AG09309 (cell line): ENCODE measurements at regions not wholly inside any gene's neighbourhood (a gene's known extent, or its start where the extent isn't known, plus 50 kb on each side); places are given as distances from the start of the nearest gene placed in this dataset.

ENCODE experiments used
- DNase-seq: peaks from one replicate; pipeline ENCODE4 v3.0.0-alpha.2; 2010; ENCODE audit warnings: low read depth
- H3K4me3 ChIP-seq: 2 replicates; pipeline ENCODE4 v1.5.1; 2011; ENCODE audit warnings: mild to moderate bottlenecking, low read depth, low read length, moderate library complexity; ENCODE audit not compliant: control insufficient read depth
- CTCF ChIP-seq: IDR thresholded peaks from 2 replicates; pipeline ENCODE4 v1.5.1; 2011; ENCODE audit warnings: mild to moderate bottlenecking, low read depth, low read length, inconsistent platforms; ENCODE audit not compliant: insufficient read depth, control insufficient read depth; ENCODE audit errors: missing control alignments

- no peak for TF ChIP-seq CTCF
- no peak overlapping the region for H3K4me3 ChIP-seq
- no peak for DNase-seq
Observed at GRCh38 chr10:14448197-14448990, 117.7 kb upstream of the FRMD4A start.

GRCh38 chr10:14447094-14447839, 116.5 kb upstream of the FRMD4A start:
- H3K4me3 ChIP-seq: no peak overlapping the region
- no peak for DNase-seq
- TF ChIP-seq CTCF: no peak

GRCh38 chr10:14439451-14440259, 108.9 kb upstream of the FRMD4A start:
- no peak for TF ChIP-seq CTCF
- H3K4me3 ChIP-seq: no peak overlapping the region
- no peak for DNase-seq

- no peak for DNase-seq
- H3K4me3 ChIP-seq: no peak overlapping the region
- no peak for TF ChIP-seq CTCF
Observed at GRCh38 chr10:14438576-14438975, 107.9 kb upstream of the FRMD4A start.

- no peak overlapping the region for H3K4me3 ChIP-seq
- TF ChIP-seq CTCF: no peak
- DNase-seq: no peak
Observed at GRCh38 chr10:14438057-14438456, 107.3 kb upstream of the FRMD4A start.

GRCh38 chr10:14435976-14436632, 105.4 kb upstream of the FRMD4A start:
- TF ChIP-seq CTCF: no peak

More at GRCh38 chr10:14435976-14436632, 105.4 kb upstream of the FRMD4A start:
- no peak overlapping the region for H3K4me3 ChIP-seq
- DNase-seq: no peak
